NB4 (cell line): ENCODE measurements at regions not wholly inside any gene's neighbourhood (a gene's known extent, or its start where the extent isn't known, plus 50 kb on each side); places are given as distances from the start of the nearest gene placed in this dataset.

Experiments used
- CTCF ChIP-seq: IDR thresholded peaks from one replicate; pipeline ENCODE4 v1.5.1; 2012; ENCODE audit warnings: low read depth, low read length
- MAX ChIP-seq: IDR thresholded peaks from 2 replicates; pipeline ENCODE4 v1.6.1; 2011; ENCODE audit warnings: low read depth, low read length
- MYC ChIP-seq: IDR thresholded peaks from 2 replicates; pipeline ENCODE4 v1.6.1; 2011; ENCODE audit warnings: low read depth, low read length
- POLR2A ChIP-seq: IDR thresholded peaks from 2 replicates; pipeline ENCODE4 v1.6.1; 2011; ENCODE audit warnings: mild to moderate bottlenecking; ENCODE audit not compliant: insufficient read length; ENCODE audit errors: extremely low read depth

DNA sequence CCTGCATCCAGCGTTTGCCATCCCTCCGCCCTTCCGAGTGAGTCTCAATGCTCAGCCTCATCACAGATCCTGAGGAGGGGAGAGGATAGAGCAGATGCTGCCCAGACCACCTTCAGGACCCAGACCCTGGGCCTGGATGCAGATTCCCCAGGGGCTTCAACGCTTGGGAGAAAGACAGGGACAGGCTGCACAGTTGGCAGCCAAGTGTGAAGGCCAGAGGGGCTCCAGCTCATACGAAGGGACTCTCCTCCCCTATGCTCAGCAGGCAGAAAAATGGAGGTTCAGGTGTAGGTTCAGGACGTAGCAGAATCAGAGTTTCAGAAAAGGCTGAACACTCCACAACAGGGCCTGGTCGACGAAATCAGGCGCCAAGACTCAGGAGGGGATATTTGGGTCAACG, 378.5 kb upstream of the IRX1 start:
- TF ChIP-seq CTCF (no peak), MAX (no peak), POLR2A (no peak), MYC (no peak)
